Left forelimb (tissue), 1 donor: ENCODE measurements at regions not wholly inside any gene's neighbourhood (a gene's known extent, or its start where the extent isn't known, plus 50 kb on each side); places are given as distances from the start of the nearest gene placed in this dataset.
"Not testable (repeated sequence)": the region's sequence is repeated elsewhere in the genome, so short reads cannot be mapped to it uniquely, and the experiment has no call there.

Experiments
- DNase-seq: peaks from one replicate; pipeline ENCODE4 v3.0.0-alpha.2; 2018; ENCODE audit warnings: low spot score

DNA sequence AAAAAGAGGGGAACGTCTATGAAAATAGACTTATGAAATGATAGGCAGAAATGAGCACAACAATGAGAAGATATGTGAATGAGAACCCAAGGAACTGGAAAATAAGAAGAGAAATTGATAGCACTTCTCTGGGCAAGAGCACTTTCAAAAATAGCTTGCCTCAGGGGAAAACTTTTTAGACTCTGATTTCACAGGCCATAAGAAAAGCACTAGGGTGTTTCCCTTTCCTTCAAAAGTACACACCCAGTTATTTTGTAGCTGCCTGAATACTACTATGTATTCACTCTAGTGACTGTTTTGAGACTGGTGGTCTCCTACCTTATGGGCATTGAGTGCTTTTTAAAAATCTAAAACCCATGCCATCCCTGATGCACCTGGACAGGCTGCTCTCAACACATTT, 172.3 kb upstream of the SOX6 start:
- DNase-seq: no peak

DNA sequence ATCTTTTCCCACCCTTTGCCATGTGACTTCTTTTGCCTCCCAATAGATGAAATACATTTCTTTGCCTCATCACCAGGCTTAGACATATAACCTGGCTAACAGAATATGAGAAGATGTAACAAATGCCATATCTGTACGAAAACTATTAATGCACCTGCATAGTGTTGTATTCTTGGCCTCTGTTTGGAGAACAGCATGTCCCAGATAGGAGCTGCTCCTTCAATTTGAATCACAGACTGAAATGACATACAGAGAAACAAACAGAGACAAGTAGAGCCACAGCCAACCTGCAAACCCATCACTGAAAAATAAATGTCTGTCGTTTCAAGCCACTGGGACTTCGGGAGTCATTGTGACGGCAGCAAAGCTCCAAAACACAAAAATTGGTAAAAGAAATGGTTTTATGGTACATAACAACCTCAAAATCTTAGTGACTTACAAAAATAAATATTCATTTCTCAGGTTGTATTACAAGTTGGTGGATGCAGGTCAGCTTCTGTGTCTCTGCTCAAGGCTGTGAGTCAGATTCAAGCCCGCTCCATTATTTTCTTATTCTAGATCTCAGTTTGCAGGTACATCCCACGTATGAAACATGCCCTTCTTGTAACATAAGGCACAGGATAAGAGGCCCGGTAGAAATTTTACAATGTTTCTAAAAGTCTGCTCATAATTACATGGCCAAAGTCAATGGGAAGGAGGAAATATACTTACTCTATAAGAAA, 171.3 kb upstream of the SOX6 start:
- DNase-seq: no peak

DNA sequence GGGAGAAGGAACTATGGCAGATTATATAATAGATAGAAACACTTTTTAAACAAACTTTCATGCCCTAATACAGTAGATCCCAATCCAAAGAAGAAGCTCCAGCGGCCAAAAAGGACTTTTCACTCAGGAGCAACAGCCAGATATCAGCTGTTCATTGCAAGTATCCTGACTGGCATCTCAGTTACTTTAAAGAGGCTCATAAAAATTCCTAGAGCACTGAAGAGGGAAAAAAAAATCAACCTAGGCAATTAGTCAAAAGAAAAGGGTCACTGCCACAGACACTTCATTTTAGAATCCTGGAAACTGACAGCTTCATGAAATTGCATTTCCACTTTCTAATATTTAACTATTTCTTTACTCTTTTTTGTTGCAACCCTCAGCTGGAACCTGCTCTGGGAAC, 170.6 kb upstream of the SOX6 start:
- DNase-seq: no peak

DNA sequence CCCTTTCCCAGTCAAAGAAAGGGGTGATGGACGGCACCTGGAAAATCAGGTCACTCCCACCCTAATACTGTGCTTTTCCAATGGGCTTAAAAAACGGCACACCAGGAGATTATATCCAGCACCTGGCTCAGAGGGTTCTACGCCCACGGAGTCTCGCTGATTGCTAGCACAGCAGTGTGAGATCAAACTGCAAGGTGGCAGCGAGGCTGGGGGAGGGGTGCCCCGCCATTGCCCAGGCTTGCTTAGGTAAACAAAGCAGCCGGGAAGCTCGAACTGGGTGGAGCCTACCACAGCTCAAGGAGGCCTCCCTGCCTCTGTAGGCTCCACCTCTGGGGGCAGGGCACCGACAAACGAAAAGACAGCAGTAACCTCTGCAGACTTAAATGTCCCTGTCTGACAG, 164.4 kb upstream of the SOX6 start:
- DNase-seq: not testable (repeated sequence)

DNA sequence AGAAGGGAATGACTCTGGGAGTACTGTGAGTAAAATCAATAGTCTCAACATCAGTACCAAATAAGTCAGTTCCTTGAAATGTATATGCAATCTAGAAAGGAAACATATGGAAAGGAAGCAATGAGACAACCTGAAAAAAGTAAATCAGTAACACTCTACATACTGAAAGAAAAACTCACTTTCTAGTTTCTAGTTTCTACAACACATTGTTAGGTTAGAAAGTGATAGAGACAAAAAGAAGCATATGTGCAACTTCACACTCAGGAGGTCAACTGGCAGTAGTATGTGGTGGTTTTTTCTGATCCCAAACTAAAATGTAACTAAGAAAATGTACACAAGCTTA, 156.5 kb upstream of the SOX6 start:
- no peak for DNase-seq

DNA sequence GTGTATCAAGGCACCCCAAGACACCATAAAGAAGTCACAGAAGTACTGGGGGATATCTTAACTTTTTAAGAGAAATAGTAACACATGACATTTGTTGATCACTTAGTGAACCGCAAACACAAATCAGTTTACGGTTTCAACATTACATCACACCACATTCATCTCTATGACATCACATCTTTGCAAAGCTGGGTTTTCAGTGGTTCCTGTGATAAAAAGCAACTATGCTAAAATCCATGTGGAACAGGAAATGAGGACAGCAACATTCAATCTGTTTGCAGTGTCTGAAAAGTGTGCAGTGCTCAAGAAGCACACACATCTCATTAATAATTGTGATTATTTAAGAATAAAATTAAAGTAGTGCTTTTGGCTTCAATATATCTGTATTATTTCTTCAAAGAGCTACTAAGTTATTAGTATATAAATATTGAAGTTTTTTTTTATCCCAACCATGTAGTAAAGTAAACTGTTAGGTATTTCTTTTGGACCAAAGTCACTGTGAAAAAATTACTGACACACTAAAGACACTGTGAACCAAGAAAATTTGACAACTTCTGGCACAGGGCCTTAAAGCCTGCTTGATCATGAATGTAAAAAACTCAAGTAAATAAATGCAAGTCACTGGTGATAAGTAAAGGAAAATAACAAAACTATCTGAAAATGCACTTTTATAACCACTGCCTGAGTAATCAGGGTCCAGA, 156.0 kb upstream of the SOX6 start:
- no peak for DNase-seq

DNA sequence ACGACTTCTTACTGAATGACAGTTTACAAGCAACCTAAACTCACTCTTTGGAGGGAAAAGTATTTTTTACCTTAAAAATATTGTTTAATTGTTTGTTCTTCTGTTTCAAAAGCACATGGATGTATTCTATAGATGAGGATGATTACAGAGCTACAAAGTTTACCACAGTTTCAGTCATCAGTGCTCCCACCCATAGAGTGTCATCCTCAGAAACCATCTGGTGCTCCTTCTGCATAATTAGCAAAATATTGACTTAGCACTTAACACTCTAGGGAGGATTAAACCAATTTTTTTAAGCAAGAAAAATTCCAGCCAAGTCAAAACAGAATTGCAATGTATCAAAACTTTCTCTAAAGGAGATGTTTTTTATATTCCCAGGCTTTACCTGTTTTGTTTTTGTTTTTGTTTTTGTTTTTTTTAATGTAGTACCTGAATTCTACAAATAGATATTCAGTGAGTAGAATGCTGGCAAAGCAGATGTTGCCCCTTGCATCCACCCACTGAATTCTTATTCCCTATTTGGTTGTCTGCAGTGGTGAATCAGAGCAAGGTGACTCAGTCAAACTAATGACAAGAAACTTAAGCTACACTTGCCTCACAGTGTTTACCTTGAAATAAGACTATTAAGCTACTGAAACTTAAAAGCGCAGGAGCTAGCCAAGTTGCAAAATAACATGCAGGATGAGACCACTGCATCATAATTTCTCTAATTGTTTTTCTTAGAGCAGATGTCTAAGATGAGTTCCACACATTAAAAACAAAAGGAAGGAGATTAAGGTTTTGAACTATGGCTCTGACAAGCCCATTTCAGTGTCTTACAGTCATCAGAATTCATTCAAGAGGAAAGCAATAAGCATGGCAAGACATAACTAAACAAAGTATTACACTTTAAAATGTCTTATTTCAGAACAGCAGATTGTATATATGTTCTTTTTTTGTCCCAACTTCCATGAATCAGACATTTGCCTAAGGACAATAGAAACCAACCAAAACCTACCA, 155.1 kb upstream of the SOX6 start:
- no peak for DNase-seq

DNA sequence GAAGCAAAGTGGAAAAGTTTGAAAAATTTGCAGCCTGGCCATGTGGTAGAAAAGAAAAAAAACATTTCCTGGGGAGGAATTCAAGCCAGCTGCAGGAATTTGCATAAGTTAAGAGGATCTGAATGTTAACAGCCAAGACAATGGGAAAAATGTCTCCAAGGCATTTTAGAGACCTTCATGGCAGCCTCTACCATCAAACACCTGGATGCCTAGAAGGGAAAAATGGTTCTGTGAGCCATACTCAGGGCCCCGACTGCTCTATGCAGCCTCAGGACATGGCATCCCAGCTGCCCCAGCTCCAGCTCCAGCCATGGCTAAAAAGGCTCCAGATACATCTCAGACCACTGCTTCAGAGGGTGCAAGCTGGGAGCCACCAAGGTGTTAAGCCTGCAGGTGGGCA, 149.1 kb upstream of the SOX6 start:
- DNase-seq: no peak

DNA sequence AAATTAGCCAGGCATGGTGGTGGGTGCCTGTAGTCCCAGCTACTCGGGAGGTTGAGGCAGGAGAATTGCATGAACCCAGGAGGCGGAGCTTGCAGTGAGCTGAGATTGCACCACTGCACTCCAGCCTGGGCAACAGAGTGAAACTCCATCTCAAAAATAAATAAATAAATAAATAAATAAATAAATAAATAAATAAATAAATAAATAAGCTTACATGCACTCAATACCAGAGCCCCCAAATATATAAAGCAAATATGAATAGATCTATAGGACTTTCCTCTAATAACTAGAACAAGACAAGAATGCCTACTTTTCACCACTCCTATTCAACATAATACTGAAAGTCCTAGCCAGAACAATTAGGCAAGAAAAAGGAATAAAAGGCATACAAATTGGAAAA, 147.5 kb upstream of the SOX6 start:
- not testable (repeated sequence) for DNase-seq

DNA sequence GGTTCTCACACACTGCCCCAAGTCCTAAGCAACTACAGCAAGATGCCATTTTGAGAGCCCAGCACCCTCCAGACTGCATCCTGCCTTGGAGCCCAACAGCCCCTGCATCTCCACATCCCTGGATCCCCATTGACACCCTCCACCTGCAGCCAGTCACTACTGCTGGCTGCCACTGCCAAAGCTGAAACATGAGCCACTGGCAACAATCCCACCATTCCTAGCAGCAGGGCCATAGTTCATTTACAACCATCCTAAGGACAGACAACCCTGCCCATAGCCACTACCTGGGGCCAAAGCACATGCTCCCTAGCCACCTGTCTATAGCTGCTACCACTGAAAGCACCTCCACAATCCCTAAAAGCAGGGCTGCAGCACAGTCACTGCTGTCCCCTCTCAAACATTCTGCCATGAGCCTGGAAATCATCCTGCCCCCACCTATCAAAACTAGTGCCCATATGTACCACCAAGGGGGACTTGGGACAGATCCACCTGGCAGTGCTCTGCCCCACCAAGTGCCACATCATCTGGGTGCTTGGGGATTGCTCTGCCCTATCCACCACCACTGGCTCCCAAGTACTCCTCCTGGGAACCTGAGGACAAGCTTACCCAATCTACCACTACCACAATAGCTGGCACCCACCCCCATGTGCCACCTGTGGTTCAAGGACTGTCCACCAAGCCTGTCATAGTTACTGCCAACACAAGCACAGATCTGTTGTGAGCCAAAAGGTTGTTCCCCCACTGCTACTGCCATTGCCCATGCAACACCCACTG, 138.8 kb upstream of the SOX6 start:
- DNase-seq: no peak

DNA sequence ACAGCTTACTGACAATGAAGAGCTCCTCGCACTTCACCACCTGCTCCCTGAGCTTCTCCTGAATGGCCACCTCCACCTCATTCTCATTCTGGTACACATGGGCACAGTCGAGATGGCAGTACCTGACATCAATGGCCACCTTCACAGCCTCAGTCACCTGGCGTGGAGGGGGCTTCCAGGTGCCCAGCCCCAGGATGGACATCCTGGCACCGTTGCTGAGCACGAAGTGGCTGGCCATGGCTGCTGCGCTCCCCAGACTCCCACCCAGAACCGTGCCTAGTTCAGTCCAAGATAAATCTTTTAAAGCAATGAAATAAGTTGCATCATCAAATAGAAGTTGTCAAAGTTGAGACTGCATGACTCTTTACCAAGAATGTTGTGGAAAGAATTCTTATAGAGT, 128.1 kb upstream of the SOX6 start:
- no peak for DNase-seq

DNA sequence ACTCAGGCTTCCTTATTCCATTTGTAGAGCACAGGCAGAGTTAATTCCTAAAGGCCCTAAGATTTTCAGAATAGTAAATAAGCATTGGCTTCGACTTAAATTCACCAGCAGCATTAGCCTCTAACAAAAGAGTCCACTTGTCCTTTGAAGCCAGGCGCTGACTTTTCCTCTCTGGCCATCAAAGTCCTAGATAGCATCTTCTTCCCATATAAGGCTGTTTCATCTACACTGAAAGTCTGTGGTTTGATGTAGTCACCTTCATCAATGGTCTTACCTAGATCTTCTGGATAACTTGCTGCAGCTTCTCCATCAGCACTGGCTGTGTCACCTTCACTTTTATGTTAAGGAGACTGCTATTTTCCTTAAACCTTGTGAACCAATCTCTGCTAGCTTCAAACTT, 118.3 kb upstream of the SOX6 start:
- DNase-seq: no peak

DNA sequence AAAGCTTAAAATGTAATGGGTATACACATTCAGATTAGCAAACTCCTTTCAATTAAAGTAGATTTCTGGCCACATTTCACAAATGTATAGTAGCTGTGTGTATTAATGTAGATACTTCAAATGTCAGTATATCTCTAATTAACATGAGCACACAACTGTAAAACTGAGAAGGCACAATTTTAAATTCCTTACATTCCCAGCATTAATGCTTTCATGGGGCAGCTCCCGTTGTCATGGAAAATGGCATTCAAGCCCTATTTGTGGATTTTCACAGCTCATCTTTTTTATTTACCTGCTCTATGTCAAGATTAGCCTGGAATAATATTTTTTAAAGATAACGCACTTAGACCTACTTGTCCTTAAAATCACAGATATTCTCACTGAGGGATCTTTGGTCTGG, 113.6 kb upstream of the SOX6 start:
- DNase-seq: no peak

DNA sequence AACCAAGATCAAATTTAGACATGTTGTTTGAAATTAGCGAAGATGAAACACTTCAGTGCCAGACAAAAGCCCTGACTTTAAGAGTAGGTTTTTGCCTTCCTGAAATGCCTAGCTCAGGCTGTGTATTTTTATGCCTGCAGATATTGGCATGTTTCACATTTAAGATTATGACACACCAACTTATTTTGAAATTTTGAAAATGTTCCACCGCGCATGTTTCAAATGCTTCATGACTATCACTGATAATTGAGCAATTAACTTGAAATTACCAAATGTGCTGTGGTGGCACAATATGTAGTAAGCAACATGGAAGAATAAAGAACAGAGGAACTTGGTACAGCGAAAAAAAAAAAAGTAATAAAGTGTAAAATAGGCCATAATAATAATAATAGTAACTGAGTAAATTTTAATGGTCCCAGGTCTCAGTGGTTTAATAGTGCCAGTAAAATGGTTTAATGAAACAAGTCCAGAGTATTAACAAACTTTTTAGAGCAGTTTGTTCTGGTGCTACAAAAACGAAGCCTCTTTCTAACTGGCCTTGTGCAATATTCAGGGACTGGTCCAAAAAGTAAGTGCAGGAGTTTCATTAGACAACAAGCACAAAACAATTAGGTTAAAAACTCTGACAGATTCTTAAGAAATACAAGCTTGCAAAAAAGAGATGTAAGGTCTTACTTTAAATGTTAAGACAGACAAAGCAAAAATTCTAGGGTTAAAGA, 112.5 kb upstream of the SOX6 start:
- no peak for DNase-seq

DNA sequence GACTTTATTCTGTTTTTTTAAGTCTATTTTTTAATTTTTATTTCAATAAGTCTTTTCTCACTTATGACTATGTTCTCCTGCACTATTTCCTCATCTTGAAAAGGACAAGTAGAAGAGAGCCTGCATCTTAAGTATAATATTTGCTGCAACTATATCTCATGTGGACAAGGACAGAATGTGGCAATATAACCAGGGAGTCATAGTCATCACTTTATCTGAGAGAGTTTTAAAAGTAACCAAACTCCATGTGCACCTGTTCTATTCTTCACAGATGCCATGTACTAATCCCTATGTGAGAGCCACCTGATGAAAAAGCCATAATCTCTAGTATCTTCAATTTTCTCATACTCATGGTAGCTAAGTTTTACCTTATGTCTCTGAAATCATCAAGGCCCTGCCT, 104.2 kb upstream of the SOX6 start:
- no peak for DNase-seq

DNA sequence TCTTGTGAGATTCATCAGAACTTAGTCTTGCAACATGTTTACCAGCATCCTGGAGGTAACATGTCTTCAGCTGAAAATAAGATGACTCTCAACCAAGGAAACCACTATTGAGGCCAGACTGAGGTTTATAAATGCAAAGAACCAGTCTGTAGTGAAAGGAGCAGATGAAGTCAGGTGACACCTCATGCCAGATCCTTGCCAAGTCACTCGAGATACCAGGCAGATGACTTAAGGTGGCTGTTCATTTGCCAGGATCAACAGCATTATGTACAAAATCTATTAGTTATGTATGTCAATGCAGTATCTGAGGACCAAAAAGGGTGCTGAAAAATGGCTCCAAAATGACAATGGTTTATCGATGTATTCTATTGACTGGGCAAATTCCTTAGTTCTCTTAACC, 100.0 kb upstream of the SOX6 start:
- DNase-seq: no peak

DNA sequence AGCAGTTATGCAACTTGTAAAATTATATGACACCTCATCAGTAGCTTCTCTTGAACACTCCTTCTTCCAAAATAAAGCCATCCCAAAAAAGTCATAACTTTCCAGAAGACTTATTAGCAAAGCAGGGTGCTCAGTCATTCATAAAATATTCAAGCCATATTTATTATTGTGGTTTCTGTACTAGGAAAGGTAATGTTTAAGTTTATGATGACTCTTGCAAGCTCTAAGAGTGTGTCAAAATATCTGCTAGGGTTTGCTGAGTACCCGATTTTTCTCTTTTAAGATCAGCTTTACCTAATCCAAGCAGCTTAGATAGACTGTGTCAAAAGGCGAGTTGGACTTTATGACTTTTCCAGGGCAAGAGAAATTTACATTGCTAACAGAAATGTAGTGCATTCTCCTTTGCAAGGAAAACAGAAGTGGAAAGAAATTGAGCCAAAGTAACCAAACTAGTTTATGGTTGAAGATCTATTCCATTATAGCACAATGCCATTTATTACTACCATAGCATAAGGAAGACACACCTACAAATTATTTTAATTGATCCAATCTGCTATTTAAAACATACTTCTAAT, 98.0 kb upstream of the SOX6 start:
- no peak for DNase-seq

DNA sequence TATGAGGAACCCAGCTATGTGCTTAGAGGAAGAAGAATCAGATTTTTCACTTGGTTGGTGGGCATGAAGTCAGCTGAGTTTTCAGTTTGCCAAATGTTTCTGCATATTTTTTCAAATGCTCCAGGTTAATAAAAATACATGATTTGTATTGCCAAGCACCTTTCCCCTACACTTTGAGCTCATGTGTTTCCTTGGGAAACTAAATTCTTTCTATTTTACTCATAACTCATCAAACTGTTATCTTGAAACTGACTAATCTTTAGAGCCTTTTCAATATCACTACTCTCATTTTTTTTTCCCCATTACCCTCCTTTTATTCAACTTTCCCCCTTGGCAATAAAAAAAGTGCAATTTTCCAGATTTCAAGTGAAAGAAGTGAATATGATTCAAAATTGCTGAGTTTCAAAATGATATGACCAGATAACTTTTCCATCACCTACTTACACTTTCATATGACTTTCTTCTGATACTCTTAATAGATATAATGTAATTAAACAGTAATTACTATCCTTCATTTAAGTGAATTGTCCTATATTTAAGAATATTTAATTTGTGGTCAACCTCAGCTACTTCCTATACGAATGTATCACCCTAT, 91.9 kb upstream of the SOX6 start:
- no peak for DNase-seq

DNA sequence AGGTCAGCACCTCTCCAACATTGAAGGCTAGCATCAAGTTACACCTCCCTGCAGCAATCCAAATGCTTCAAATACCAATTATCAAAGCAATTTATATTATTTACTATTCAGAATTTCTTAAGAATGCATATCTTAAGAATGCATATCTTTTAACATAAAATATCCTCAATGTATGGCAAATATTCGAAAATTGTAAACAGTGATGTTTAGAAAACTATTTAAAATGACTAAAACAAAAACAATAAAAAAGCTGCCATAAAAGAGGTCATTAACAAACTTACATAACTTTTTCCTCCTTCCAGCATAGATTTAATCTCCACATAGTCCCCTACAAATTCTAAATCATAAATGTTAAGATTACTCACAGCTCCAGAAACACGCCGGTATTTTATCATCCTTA, 85.1 kb upstream of the SOX6 start:
- no peak for DNase-seq

DNA sequence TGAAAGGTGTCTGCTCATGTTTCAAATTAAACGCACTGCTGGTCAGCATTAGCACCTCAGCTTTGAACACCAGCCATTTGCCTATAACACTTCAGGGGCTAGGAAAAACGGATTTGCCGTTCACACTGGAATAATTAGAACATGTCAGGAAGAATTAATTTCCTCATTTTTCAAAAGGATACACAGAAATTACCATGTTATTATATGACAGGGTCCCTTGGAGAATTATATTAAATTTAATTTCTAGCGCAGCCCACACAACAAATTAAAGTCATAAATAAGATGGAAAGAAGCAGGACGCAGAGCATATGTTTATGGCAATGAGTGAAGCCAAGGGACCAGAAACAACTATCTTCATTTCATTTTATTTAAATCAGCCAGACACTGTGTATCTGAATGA, 83.8 kb upstream of the SOX6 start:
- no peak for DNase-seq

DNA sequence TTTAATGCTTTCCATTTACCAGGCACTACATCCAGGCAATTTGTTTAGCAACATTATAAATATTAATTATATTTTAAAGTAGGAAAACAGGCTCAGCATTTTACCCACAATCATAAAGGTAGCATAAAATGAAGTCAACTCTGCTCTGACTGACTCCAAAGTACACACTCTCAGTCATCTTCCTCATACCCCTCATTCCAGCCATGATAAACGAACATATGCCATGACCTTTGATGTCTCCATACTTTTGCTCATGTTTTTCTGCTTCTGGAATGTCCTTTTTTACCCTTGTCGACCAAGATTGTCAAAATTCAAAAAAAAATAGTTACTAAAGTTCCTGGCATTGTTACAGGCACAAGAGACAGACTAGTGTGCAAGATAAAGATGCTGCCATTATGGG, 77.7 kb upstream of the SOX6 start:
- no peak for DNase-seq
